ENCODE measurements at regions not wholly inside any gene's neighbourhood (a gene's known extent, or its start where the extent isn't known, plus 50 kb on each side); places are given as distances from the start of the nearest gene placed in this dataset.

DNA sequence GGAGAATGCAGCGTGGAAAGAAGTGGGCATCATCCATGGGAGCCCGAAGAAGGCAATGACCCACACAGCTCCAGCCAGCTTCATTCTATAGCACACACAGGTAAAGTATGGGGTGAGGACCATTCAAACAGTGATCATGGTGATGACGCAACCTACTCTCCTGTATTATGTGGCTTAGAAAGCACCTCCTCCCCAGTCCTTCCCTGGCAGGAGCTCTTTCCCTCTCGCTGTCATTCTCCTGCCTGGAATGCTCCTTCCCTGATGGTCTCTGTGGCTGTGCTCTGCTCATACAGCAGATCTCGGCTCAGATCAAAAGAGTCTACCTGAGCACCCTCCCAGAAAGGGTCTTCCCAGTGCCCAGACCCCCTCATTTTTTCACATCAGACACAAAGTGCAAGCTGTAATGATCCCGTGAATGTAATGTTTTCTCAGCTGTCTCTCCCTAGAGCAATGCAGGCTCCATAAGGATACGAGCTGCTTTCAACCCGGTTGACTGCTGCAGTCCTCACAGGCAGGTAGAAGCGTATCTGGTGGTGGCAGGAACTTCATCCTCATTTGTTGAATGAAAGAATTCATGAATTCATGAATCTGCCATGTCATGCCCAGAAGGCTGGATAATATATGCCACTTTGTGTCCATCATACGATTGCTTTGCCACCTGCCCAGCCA, 248.8 kb downstream of the HS3ST3A1 start:
- Mint-ChIP-seq H3K4me1 (no peaks in the 10 kb centered on the region), H3K27me3 (ENCODE audit: low read depth in 3 of 3) (peaks cover 0 to 4% (median 1%) of the 10 kb centered on the region in 3 donors), H3K4me3 (no peak overlapping the region), H3K36me3 (no peaks in the 10 kb centered on the region), H3K9me3 (peaks cover 0 to 19% (median 7%) of the 10 kb centered on the region in 7 donors), H3K27ac (no peak overlapping the region)
- Histone ChIP-seq H3K4me2 (replicated peaks; ENCODE audit: extremely low read depth, low read length, poor library complexity, severe bottlenecking) (no peak overlapping the region), H3K4me1 (ENCODE audit: control insufficient read depth in 1 of 2, insufficient read depth in 2 of 2, low read length in 2 of 2) (no peaks in the 10 kb centered on the region), H3K79me2 (ENCODE audit: insufficient read depth, low read length) (no peaks in the 10 kb centered on the region), H3K9me3 (replicated peaks in 1 of 2; ENCODE audit: control insufficient read depth in 1 of 2, insufficient read depth in 1 of 2, low read length in 2 of 2) (peaks cover 0 to 6% of the 10 kb centered on the region in 2 donors), H2AFZ (ENCODE audit: insufficient read depth, low read depth, low read length, poor library complexity, severe bottlenecking) (no peak overlapping the region), H3K36me3 (replicated peaks in 1 of 2; ENCODE audit: control insufficient read depth in 1 of 2, insufficient read depth in 2 of 2, low read length in 2 of 2) (no peaks in the 10 kb centered on the region), H3K9ac (ENCODE audit: insufficient read depth, low read length, poor library complexity, severe bottlenecking) (no peak overlapping the region), H4K20me1 (ENCODE audit: insufficient read depth, low read length) (no peaks in the 10 kb centered on the region), H3K27ac (ENCODE audit: low read depth in 1 of 2, low read length in 2 of 2) (no peak overlapping the region), H3K27me3 (ENCODE audit: control insufficient read depth in 2 of 2, insufficient read depth in 2 of 2, low read length in 2 of 2) (no peaks in the 10 kb centered on the region), H3K4me3 (replicated peaks in 1 of 3; ENCODE audit: low read depth in 2 of 3, low read length in 3 of 3) (no peak overlapping the region)
- no peak for DNase-seq
- intact Hi-C loops (cut with micrococcal nuclease) = no loop called here
- WGBS (ENCODE audit: insufficient coverage) = 95% methylated on average over 4 of the region's 10 CpGs
- TF ChIP-seq, protein P1, sequence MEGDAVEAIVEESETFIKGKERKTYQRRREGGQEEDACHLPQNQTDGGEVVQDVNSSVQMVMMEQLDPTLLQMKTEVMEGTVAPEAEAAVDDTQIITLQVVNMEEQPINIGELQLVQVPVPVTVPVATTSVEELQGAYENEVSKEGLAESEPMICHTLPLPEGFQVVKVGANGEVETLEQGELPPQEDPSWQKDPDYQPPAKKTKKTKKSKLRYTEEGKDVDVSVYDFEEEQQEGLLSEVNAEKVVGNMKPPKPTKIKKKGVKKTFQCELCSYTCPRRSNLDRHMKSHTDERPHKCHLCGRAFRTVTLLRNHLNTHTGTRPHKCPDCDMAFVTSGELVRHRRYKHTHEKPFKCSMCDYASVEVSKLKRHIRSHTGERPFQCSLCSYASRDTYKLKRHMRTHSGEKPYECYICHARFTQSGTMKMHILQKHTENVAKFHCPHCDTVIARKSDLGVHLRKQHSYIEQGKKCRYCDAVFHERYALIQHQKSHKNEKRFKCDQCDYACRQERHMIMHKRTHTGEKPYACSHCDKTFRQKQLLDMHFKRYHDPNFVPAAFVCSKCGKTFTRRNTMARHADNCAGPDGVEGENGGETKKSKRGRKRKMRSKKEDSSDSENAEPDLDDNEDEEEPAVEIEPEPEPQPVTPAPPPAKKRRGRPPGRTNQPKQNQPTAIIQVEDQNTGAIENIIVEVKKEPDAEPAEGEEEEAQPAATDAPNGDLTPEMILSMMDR (IDR thresholded peaks at IDR 0.05) = no peak

DNA sequence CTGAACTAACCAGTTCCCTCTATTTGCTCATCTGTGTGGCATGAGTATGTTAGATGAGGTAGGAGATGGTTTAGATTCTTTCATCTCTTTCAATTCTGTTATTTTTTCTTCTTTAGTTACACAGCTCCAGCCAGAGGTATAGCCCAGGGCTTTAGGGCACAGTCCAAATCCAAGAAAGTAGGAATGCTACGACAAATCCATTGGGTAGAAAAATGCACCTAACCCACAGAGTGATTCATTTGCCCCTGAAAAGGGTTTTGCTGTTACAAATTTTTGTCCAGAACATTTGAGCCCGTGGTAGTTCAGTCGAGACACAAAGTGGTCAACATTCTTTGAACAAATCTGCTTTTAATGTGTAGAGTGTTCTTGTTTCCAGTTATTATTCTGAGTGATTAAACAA, 250.7 kb downstream of the HS3ST3A1 start:
- H4K20me1 ChIP-seq (ENCODE audit: insufficient read depth, low read length) = no peaks in the 10 kb centered on the region
- no peak for DNase-seq
- no peak overlapping the region for H3K4me2 ChIP-seq (replicated peaks; ENCODE audit: extremely low read depth, low read length, poor library complexity, severe bottlenecking)
- Mint-ChIP-seq H3K27me3 (ENCODE audit: low read depth in 3 of 3) (peaks cover 1 to 3% (median 3%) of the 10 kb centered on the region in 3 donors), H3K4me1 (no peaks in the 10 kb centered on the region), H3K27ac (no peak overlapping the region), H3K4me3 (no peak overlapping the region), H3K36me3 (no peaks in the 10 kb centered on the region), H3K9me3 (peaks cover 4 to 25% (median 11%) of the 10 kb centered on the region in 7 donors)
- WGBS (ENCODE audit: insufficient coverage) = 91% methylated on average over 1 of the region's 3 CpGs
- H3K4me1 ChIP-seq (ENCODE audit: control insufficient read depth in 1 of 2, insufficient read depth in 2 of 2, low read length in 2 of 2) = no peaks in the 10 kb centered on the region
- H3K27me3 ChIP-seq (ENCODE audit: control insufficient read depth in 2 of 2, insufficient read depth in 2 of 2, low read length in 2 of 2) = no peaks in the 10 kb centered on the region
- H3K79me2 ChIP-seq (ENCODE audit: insufficient read depth, low read length) = no peaks in the 10 kb centered on the region
- H2AFZ ChIP-seq (ENCODE audit: insufficient read depth, low read depth, low read length, poor library complexity, severe bottlenecking) = no peak overlapping the region
- TF ChIP-seq, protein P1 (IDR thresholded peaks at IDR 0.05) = no peak
- no peak overlapping the region for H3K4me3 ChIP-seq (replicated peaks in 1 of 3; ENCODE audit: low read depth in 2 of 3, low read length in 3 of 3)
- H3K9me3 ChIP-seq (replicated peaks in 1 of 2; ENCODE audit: control insufficient read depth in 1 of 2, insufficient read depth in 1 of 2, low read length in 2 of 2) = peaks cover 0 to 6% of the 10 kb centered on the region in 2 donors
- no peaks in the 10 kb centered on the region for H3K36me3 ChIP-seq (replicated peaks in 1 of 2; ENCODE audit: control insufficient read depth in 1 of 2, insufficient read depth in 2 of 2, low read length in 2 of 2)
- intact Hi-C loops (cut with micrococcal nuclease) = no loop called here
- no peak overlapping the region for H3K27ac ChIP-seq (ENCODE audit: low read depth in 1 of 2, low read length in 2 of 2)
- no peak overlapping the region for H3K9ac ChIP-seq (ENCODE audit: insufficient read depth, low read length, poor library complexity, severe bottlenecking)

Data from CD14-positive monocyte (primary cell).